ENCODE measurements at regions not wholly inside any gene's neighbourhood (a gene's known extent, or its start where the extent isn't known, plus 50 kb on each side); places are given as distances from the start of the nearest gene placed in this dataset.

- POLR2A ChIA-PET (ENCODE audit: low non-redundant PET), result no interaction called here
- Histone ChIP-seq H3K4me3 (ENCODE audit: low read depth, low read length, poor library complexity, severe bottlenecking) (no peak overlapping the region), H3K27ac (ENCODE audit: low read depth, low read length, poor library complexity, severe bottlenecking) (no peak overlapping the region), H3K4me1 (ENCODE audit: insufficient read depth, low read length, poor library complexity, severe bottlenecking) (no peaks in the 10 kb centered on the region), H3K36me3 (ENCODE audit: insufficient read depth, low read length, poor library complexity, severe bottlenecking) (no peaks in the 10 kb centered on the region), H3K9me3 (ENCODE audit: low read depth, low read length, poor library complexity, severe bottlenecking) (no peaks in the 10 kb centered on the region), H3K27me3 (replicated peaks; ENCODE audit: insufficient read depth, low read depth, low read length, poor library complexity) (peaks cover 9% of the 10 kb centered on the region)
- intact Hi-C loops (cut with micrococcal nuclease; ENCODE audit: unreplicated experiment), result no loop called here
- DNase-seq (ENCODE audit: low spot score), result no peak
- no peak for TF ChIP-seq EZH2 (IDR thresholded peaks at IDR 0.05; ENCODE audit: borderline replicate concordance, low read depth, low read length, poor library complexity, severe bottlenecking)
- TF ChIP-seq CTCF (conservative IDR thresholded peaks at IDR 0.05; ENCODE audit: low read depth, low read length), result no peak
- CTCF ChIA-PET, result no interaction called here
- no TSS peak for BruUV-seq (replicated peaks)
These were observed 68.8 kb downstream of the PMAIP1 start for GRCh38 chr18:59968583-59968982.

GRCh38 chr18:59967878-59968277 lies 68.1 kb downstream of the PMAIP1 start:
- Histone ChIP-seq H3K9me3 (ENCODE audit: low read depth, low read length, poor library complexity, severe bottlenecking) (no peaks in the 10 kb centered on the region), H3K4me3 (ENCODE audit: low read depth, low read length, poor library complexity, severe bottlenecking) (no peak overlapping the region), H3K27ac (ENCODE audit: low read depth, low read length, poor library complexity, severe bottlenecking) (no peak overlapping the region), H3K27me3 (replicated peaks; ENCODE audit: insufficient read depth, low read depth, low read length, poor library complexity) (peaks cover 9% of the 10 kb centered on the region), H3K4me1 (ENCODE audit: insufficient read depth, low read length, poor library complexity, severe bottlenecking) (no peaks in the 10 kb centered on the region), H3K36me3 (ENCODE audit: insufficient read depth, low read length, poor library complexity, severe bottlenecking) (no peaks in the 10 kb centered on the region)
- no TSS peak for BruUV-seq (replicated peaks)
- POLR2A ChIA-PET (ENCODE audit: low non-redundant PET), result no interaction called here
- no peak for DNase-seq (ENCODE audit: low spot score)
- intact Hi-C loops (cut with micrococcal nuclease; ENCODE audit: unreplicated experiment), result no loop called here
- no peak for TF ChIP-seq EZH2 (IDR thresholded peaks at IDR 0.05; ENCODE audit: borderline replicate concordance, low read depth, low read length, poor library complexity, severe bottlenecking)
- TF ChIP-seq CTCF (conservative IDR thresholded peaks at IDR 0.05; ENCODE audit: low read depth, low read length), result no peak
- CTCF ChIA-PET, result interaction anchor here (0.5 kb wide), 1 partner anchor 126 kb away, joined by 3 read pairs; no protein-coding TSS in a partner anchor

GRCh38 chr18:59966913-59967312 lies 67.1 kb downstream of the PMAIP1 start:
- TF ChIP-seq EZH2 (IDR thresholded peaks at IDR 0.05; ENCODE audit: borderline replicate concordance, low read depth, low read length, poor library complexity, severe bottlenecking), result no peak
- no peak for TF ChIP-seq CTCF (conservative IDR thresholded peaks at IDR 0.05; ENCODE audit: low read depth, low read length)
- BruUV-seq (replicated peaks), result no TSS peak
- peaks cover 9% of the 10 kb centered on the region for H3K27me3 ChIP-seq (replicated peaks; ENCODE audit: insufficient read depth, low read depth, low read length, poor library complexity)
- CTCF ChIA-PET, result no interaction called here
- POLR2A ChIA-PET (ENCODE audit: low non-redundant PET), result no interaction called here
- no peaks in the 10 kb centered on the region for H3K9me3 ChIP-seq (ENCODE audit: low read depth, low read length, poor library complexity, severe bottlenecking)
- H3K36me3 ChIP-seq (ENCODE audit: insufficient read depth, low read length, poor library complexity, severe bottlenecking), result no peaks in the 10 kb centered on the region
- intact Hi-C loops (cut with micrococcal nuclease; ENCODE audit: unreplicated experiment), result no loop called here
- H3K4me3 ChIP-seq (ENCODE audit: low read depth, low read length, poor library complexity, severe bottlenecking), result no peak overlapping the region
- H3K4me1 ChIP-seq (ENCODE audit: insufficient read depth, low read length, poor library complexity, severe bottlenecking), result no peaks in the 10 kb centered on the region
- DNase-seq (ENCODE audit: low spot score), result no peak
- no peak overlapping the region for H3K27ac ChIP-seq (ENCODE audit: low read depth, low read length, poor library complexity, severe bottlenecking)

Measured in A673 (cell line).